Endodermal cell (in vitro differentiated cells): ENCODE measurements at regions not wholly inside any gene's neighbourhood (a gene's known extent, or its start where the extent isn't known, plus 50 kb on each side); places are given as distances from the start of the nearest gene placed in this dataset.

Source experiments
- DNase-seq: peaks from one replicate; pipeline ENCODE4 v3.0.0-alpha.2; 2017
- H3K27ac ChIP-seq: 2 replicates; pipeline ENCODE4 v1.5.1; 2013; ENCODE audit warnings: mild to moderate bottlenecking, low read depth, low read length, moderate library complexity
- H3K27me3 ChIP-seq: 2 replicates; pipeline ENCODE4 v1.6.1; 2013; ENCODE audit warnings: mild to moderate bottlenecking, low read length, moderate library complexity; ENCODE audit not compliant: insufficient read depth, control insufficient read depth, poor library complexity, severe bottlenecking
- H3K36me3 ChIP-seq: 2 replicates; pipeline ENCODE4 v1.7.0; 2013; ENCODE audit warnings: mild to moderate bottlenecking, low read length, moderate library complexity; ENCODE audit not compliant: control insufficient read depth, insufficient read depth
- H3K4me1 ChIP-seq: one replicate; pipeline ENCODE4 v1.7.0; 2013; ENCODE audit warnings: low read length; ENCODE audit not compliant: control insufficient read depth, insufficient read depth
- H3K4me3 ChIP-seq: 2 replicates; pipeline ENCODE4 v1.5.1; 2013; ENCODE audit warnings: mild to moderate bottlenecking, low read length, moderate library complexity
- H3K9ac ChIP-seq: 2 replicates; pipeline ENCODE4 v1.6.1; 2013; ENCODE audit warnings: mild to moderate bottlenecking, low read length, moderate library complexity; ENCODE audit not compliant: poor library complexity, severe bottlenecking; ENCODE audit errors: extremely low read depth
- H3K9me3 ChIP-seq: 2 replicates; pipeline ENCODE4 v1.6.1; 2013; ENCODE audit warnings: mild to moderate bottlenecking, low read length, moderate library complexity; ENCODE audit not compliant: control insufficient read depth
- H3K27ac Mint-ChIP-seq: 2 replicates; pipeline ENCODE4 v1.8.0; 2020; ENCODE audit warnings: mixed read lengths
- H3K27me3 Mint-ChIP-seq: 2 replicates; pipeline ENCODE4 v1.8.0; 2021; ENCODE audit warnings: mild to moderate bottlenecking, mixed read lengths; ENCODE audit not compliant: insufficient read depth
- H3K36me3 Mint-ChIP-seq: 2 replicates; pipeline ENCODE4 v1.8.0; 2020; ENCODE audit warnings: low read depth, mixed read lengths
- H3K4me1 Mint-ChIP-seq: 2 replicates; pipeline ENCODE4 v1.8.0; 2020; ENCODE audit warnings: mixed read lengths
- H3K4me3 Mint-ChIP-seq: 2 replicates; pipeline ENCODE4 v1.8.0; 2020; ENCODE audit warnings: mild to moderate bottlenecking, moderate library complexity, mixed read lengths
- H3K9me3 Mint-ChIP-seq: 2 replicates; pipeline ENCODE4 v1.8.0; 2020; ENCODE audit warnings: mild to moderate bottlenecking, mixed read lengths
- WGBS, 2 experiments: methylation state at CpG; one replicate each; pipeline versions ENCODE4 v1.1.5 to v1.1.7; 2013; ENCODE audit warnings: missing lambda C conversion rate in 2 of 2, mixed read lengths in 1 of 2; ENCODE audit not compliant: insufficient coverage in 1 of 2, insufficient read length in 1 of 2; 5-methylcytosine and 5-hydroxymethylcytosine counted together
- TF ChIP-seq, protein P1 (sequence below): fragments of 200-600 bp; sonication (generic); conservative IDR thresholded peaks from 2 replicates; pipeline ENCODE4 v1.5.0; 2021; ENCODE audit warnings: antibody characterized with exemption, mild to moderate bottlenecking

DNA sequence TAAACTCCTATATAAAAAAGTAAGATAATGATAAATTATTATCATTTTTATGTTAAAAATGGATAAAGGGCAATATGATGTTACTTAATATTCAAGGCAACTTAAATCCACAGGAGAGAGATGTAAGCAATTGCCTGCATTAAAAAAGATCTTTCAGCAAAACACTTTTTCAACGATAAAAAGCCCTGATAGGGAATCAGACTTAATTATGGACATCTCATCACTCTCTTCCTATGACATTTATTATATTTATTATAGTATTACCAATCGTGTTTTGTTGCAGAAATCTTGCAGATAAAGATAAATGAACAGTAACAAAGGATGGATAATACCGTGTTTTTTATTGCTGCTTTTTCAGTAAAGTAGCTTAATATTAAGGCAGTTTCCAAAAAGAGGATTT is 178.5 kb downstream of the SH2D1A start:
- Histone ChIP-seq H3K27ac (no peak overlapping the region), H3K9ac (no peak overlapping the region), H3K9me3 (no peaks in the 10 kb centered on the region), H3K4me1 (no peaks in the 10 kb centered on the region), H3K27me3 (no peaks in the 10 kb centered on the region), H3K4me3 (no peak overlapping the region), H3K36me3 (no peaks in the 10 kb centered on the region)
- peaks cover 39% of the 10 kb centered on the region for H3K4me1 Mint-ChIP-seq
- no peaks in the 10 kb centered on the region for H3K27me3 Mint-ChIP-seq
- no peaks in the 10 kb centered on the region for H3K9me3 Mint-ChIP-seq
- DNase-seq, result no peak
- H3K27ac Mint-ChIP-seq, result no peak overlapping the region
- no peak overlapping the region for H3K4me3 Mint-ChIP-seq
- no peaks in the 10 kb centered on the region for H3K36me3 Mint-ChIP-seq
- 92% methylated on average over 2 of the region's 3 CpGs; no CpG with 5 or more reads in 1 of the 2 experiments for WGBS, 2 experiments
- TF ChIP-seq, protein P1, sequence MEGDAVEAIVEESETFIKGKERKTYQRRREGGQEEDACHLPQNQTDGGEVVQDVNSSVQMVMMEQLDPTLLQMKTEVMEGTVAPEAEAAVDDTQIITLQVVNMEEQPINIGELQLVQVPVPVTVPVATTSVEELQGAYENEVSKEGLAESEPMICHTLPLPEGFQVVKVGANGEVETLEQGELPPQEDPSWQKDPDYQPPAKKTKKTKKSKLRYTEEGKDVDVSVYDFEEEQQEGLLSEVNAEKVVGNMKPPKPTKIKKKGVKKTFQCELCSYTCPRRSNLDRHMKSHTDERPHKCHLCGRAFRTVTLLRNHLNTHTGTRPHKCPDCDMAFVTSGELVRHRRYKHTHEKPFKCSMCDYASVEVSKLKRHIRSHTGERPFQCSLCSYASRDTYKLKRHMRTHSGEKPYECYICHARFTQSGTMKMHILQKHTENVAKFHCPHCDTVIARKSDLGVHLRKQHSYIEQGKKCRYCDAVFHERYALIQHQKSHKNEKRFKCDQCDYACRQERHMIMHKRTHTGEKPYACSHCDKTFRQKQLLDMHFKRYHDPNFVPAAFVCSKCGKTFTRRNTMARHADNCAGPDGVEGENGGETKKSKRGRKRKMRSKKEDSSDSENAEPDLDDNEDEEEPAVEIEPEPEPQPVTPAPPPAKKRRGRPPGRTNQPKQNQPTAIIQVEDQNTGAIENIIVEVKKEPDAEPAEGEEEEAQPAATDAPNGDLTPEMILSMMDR, result no peak

DNA sequence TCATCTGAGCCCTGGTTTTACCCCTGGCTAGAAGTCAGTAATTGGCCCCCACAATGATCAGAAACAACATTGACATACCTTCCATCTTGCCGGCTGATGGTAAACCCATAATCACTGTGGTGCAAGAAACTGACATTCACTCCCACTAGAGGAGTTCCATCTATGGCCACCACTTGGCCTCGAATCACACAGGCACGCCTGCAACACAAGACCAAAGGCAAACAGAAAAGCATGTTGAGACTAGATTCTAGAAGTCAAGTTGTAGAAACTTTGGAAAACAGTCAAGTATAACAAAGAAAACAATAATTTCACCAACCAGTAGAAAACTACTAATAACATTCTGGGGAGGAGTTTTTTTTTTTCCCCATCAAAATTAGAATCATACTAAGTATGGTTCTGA is 183.4 kb downstream of the SH2D1A start:
- Mint-ChIP-seq H3K9me3 (no peaks in the 10 kb centered on the region), H3K27ac (no peak overlapping the region), H3K4me1 (peaks cover 55% of the 10 kb centered on the region), H3K27me3 (no peaks in the 10 kb centered on the region), H3K4me3 (no peak overlapping the region), H3K36me3 (no peaks in the 10 kb centered on the region)
- H3K9me3 ChIP-seq, result no peaks in the 10 kb centered on the region
- H3K36me3 ChIP-seq, result no peaks in the 10 kb centered on the region
- TF ChIP-seq, protein P1, result no peak
- no peaks in the 10 kb centered on the region for H3K27me3 ChIP-seq
- no peak for DNase-seq
- H3K9ac ChIP-seq, result no peak overlapping the region
- H3K4me3 ChIP-seq, result no peak overlapping the region
- no peaks in the 10 kb centered on the region for H3K4me1 ChIP-seq
- WGBS, 2 experiments, result 93% methylated on average over 3 of the region's 3 CpGs; no CpG with 5 or more reads in 1 of the 2 experiments
- no peak overlapping the region for H3K27ac ChIP-seq

DNA sequence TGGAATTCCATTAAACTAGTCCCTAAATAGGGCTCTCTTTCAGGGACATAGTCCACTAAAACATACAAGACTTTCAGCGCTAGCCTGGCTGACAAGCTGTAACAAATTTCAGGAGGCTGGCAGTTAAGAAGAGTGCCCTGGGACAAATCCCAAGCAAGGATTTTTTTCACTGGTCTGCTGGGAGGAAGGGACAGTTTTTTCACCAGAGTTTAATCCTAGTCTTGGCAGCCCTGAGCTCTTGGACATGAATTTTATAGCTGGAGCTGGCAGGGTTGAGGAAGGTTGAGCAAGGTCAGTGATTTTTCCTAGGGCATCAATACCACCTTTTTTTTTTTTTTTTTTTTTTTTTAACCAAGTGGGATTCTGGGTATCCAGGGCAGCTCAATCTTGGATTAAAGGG is 184.4 kb downstream of the SH2D1A start:
- Histone ChIP-seq H3K9ac (no peak overlapping the region), H3K27me3 (no peaks in the 10 kb centered on the region), H3K9me3 (no peaks in the 10 kb centered on the region), H3K4me3 (no peak overlapping the region), H3K27ac (no peak overlapping the region), H3K36me3 (no peaks in the 10 kb centered on the region), H3K4me1 (no peaks in the 10 kb centered on the region)
- H3K27ac Mint-ChIP-seq, result no peak overlapping the region
- H3K27me3 Mint-ChIP-seq, result no peaks in the 10 kb centered on the region
- TF ChIP-seq, protein P1, result no peak
- H3K4me3 Mint-ChIP-seq, result no peak overlapping the region
- no peaks in the 10 kb centered on the region for H3K9me3 Mint-ChIP-seq
- no peak for DNase-seq
- WGBS, 2 experiments, result 100% methylated on average over 1 of the region's 1 CpG; no CpG with 5 or more reads in 1 of the 2 experiments
- H3K36me3 Mint-ChIP-seq, result no peaks in the 10 kb centered on the region
- peaks cover 59% of the 10 kb centered on the region for H3K4me1 Mint-ChIP-seq
